ENCODE measurements at regions not wholly inside any gene's neighbourhood (a gene's known extent, or its start where the extent isn't known, plus 50 kb on each side); places are given as distances from the start of the nearest gene placed in this dataset.

DNA sequence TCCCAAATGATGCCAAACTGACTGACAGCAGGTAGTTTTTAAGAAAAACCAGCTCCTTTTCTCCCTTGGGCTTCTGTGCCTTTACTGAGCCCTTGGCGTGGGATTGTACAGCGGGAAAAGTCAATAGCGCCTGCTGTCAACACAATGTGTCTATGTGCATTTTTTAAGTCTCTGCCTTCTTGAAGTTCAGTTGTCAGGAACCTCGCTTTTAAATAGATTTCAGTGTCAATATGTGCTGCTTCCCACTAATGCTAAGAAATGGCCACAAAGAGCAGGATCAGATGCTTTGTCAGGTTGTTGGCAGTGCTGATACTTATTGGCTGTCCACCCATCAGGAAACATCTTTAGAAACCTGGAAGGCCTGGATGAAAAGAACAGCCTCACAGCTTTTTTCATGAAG, 424.4 kb downstream of the C3orf38 start:
- no peak for DNase-seq (ENCODE audit: low spot score)

DNA sequence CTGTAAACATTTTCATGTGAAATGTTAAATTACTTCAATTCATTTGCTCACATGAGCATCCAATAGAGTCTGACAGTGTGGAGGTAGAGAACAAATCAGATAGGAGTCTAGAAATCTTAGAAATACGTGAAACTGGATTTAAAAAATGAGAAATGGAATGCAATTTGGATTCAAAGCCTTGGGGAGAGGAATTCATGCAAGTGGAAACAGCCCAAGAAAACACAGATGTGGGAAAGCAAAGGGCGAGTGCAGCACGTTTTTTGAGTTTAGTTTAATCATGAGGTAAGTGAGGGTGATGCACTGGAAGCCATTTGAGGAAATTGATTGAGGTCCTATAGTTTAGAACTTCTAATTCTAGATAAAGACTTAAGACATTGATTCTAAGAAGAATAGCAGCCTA, 434.7 kb downstream of the C3orf38 start:
- no peak for DNase-seq (ENCODE audit: low spot score)

DNA sequence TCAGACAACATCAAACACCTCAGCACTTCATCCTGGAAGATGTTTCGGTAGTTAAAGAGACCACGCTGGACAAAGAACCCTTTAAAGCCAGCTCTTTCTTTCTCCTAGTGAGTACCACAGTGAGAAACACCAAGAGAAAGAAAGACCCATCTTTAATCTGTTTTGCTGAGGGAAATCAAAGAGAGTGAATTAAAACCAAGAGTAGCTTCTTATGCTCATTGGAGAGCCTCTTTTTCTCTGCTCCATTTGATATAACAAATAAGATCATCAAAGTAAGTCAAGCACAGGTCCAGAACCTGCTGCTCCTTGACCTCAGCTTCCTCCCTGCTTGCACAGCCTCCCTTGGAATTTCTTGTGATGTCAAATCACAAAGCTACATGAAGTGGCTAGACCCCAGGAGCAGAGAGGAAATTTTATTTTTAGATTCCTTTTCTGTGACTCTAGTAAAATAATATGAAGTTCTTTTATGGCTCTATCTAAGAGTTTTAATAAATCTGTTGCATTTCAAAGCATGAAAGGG, 436.4 kb downstream of the C3orf38 start:
- no peak for DNase-seq (ENCODE audit: low spot score)

DNA sequence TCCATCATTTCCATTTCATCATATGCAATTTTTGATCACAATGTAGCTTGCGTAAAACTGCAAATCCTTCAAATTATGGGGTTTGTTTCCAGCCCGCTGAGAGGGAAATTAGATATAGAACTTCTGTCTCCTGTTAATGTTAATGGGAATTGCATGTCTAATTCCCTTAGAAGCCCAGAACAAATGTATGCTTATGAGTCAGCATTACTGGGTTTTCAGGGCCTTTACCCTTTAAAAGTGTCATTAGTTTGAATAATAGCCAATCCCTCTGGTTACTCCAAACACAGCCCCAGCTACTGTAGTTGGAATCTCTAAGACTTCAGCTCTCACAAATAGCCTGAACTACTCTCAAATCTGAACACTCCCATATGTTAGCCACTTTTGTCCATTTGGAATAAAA, 439.4 kb downstream of the C3orf38 start:
- DNase-seq (ENCODE audit: low spot score), result no peak

DNA sequence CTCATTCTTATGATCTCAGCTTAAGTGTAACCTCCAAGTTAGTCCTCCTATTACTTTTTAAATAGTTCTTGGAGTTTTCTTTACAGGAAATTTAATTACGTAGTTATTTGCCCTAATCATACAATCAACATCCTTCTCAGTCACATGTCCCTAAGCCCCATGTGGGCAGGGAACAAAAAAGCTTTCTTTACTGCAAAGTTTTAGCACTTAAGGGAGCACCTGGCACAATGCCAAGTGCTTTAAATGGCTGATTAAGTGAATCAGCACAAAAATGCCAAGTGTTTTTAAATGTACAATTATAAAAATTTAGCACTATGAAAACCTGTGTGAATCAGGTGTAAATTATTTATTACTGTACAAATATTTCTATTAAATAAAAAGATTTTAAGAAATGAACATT, 445.3 kb downstream of the C3orf38 start:
- no peak for DNase-seq (ENCODE audit: low spot score)

DNA sequence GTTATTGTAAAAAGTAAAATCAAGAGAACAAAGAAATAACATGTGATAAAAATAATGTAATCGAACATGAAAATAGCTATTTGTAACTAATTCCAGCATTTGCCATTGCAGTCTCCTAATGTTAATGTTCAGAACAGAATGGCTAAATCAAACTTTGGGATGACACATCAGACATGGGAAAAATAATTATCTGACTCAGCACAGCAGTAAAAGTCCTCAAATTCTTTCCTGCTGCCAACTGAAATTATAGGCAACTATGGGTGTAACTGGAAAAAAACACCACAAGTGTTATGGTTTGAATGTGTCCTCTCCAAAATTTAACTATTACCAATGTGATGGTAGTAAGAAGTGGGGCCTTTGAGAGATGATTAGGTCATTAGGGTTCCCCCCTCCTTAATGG, 446.7 kb downstream of the C3orf38 start:
- DNase-seq (ENCODE audit: low spot score), result no peak

DNA sequence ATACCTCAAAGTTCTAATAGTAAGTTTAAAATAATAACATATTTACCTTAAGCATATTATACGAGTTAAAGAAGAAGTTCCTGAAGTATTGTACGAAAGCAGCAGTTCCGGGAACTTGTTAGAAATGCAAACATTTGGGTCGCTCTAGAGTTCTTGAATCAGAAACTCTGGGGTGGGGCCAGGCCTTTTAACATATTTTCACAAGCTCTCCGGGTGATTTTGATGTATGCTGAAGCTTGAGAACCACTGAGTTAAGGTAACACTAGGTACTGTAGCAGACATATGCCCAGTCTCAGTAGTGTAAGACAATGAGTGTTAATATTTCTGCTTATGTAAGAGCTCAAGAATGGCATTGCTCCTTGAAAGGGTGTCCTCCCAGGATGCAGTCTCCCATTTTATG, 461.1 kb downstream of the C3orf38 start:
- no peak for DNase-seq (ENCODE audit: low spot score)

DNA sequence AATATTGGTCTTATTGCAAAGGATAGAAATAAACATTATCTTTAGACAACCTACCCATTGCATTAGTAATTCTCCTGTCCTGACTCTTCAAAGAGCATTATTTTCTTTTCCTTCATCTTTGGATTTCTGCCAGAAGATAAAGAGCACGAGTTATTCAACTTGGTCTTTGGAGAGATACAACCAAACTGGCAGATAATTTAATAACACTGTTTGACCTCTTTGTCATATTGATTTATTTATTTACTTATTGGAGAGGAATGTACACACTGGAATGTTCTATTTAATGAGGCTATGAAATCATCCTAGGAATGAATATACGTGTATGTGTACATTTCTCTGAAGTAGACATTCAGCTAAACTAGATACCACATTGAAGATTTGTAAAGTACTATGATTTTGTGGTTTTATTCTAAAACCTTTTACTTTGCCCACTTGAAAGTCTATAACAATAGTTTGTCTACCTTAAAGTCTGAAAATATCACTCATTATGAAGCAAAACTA, 462.1 kb downstream of the C3orf38 start:
- no peak for DNase-seq (ENCODE audit: low spot score)

DNA sequence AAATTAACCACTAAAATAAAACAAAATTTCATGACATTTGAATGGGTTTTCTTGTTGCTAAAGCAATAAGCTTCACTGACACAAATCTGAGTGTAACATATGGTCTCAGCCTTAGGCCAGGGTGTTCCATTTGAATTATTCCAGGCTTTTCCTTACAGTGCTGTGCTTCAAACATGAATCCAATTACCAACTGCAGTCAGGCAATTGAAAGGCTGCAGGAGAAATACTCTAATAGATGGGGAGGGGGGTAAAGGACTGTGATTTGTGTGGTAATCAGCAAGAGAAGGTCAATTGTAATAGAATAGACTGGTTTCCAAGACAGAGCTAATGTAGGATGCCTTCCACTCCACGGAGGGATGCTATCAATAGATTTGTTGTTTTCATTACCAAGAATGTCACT, 466.7 kb downstream of the C3orf38 start:
- no peak for DNase-seq (ENCODE audit: low spot score)

DNA sequence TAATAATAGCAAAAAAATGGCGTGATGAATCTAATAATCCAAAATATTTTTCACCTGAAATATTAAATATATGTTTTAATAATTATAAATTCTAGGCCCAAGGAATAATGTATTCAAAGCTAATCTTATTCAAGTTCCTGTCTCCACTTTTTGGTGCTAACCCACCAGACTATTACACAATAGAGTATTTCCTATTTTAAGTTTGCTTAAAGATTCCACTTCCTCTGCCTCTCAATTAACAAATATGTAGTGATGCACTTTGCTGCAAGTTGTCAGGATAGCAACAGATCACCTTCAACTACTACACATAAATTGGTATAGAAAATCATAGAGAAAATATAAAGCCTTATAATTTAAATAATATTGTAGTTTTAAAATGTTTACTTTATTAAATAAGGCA, 467.5 kb downstream of the C3orf38 start:
- DNase-seq (ENCODE audit: low spot score), result no peak

DNA sequence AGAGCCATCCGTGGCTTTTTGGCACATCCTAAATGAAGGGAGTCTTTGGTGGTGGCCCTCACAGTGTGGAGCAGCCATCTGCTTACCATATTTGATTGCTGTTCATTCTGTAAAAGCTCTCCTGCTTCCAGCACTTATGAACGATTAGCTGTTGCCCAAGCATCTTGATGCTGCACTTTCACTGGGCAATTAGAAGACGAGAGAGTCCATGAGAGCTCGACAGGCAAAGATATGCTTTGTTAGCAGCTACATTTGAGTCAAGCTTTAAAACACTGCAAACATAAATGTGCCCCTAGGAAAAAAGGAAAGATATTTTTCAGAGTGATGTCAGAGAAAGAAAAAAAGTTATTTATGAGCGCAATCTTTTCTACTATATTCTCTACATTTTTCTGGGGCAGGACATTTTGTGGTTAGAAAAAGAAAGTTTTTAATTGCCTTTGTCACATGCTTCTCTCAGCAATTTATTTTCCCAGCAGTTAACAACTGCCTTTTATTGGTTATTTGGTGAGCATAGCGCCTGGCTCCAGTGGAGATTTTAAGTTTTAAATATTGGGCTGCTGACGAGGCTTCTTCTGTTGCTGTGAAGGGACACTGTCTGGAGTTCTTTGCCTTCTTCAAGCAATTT, 468.4 kb downstream of the C3orf38 start:
- no peak for DNase-seq (ENCODE audit: low spot score)

DNA sequence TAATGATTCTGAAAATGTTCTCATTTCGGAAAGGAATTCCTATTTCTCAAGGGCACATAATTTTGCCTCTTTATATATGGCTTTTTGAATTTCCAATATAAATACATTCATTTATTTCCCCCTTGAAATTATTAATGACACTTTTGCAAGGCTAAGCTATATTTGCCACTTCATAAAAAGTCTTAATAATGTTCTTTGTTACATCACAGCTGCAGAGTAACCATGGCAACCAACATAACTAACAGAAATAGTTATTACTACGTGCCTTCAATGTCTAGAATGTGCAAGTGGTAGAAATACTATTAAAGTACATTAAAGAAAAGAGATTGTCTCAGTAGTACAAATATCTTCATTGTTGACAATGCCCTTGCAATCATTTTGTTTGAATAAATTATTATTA, 471.8 kb downstream of the C3orf38 start:
- no peak for DNase-seq (ENCODE audit: low spot score)

DNA sequence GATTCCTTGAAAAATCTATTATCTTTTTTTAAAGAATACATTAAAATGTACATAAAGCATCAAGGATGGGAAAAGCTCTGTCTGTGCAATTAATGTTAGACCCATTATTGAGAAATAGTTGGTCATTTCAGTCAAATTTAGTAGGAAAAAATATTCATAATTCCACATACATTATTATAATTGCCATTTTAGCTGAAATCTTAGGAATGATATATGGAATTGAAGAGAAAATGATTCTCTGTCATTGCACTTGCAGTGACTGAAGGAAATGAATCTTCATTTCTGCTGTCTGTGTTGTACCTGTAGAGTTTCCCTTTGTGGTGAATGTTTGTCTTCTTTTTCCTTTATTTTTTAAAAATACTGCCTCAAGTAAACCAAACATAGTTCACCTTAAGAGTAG, 473.9 kb downstream of the C3orf38 start:
- DNase-seq (ENCODE audit: low spot score), result no peak

DNA sequence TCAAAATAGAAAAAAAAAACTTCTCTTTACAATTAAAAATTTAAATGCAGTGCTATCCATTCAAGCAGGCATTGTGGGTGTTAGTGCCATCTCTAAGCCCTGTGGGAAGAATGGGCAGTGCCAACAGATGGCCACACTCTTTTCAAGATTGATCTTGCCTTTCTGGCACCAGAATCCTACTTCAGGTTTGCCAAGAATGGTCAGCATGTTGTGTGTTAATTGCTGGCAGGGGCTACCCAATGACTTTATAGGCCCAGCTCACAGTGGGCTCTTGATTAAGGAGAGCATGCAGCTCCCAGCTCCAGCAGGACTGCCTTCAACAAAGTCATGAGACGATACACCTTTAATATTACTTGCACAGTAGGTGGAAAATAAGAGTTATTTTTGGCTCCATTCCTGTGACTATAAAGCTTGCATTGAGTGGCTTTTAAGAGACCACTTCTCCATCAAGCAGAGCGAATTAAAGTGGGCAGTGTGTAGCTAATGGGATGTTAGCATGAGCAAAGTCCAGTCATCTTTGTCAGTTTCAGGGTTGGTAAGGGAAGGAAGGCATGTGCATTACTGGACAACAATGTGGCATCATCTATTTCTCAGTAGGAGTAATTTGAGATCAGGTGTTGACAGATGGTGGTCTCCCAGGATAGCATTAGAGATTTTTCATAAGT, 476.8 kb downstream of the C3orf38 start:
- DNase-seq (ENCODE audit: low spot score), result no peak

DNA sequence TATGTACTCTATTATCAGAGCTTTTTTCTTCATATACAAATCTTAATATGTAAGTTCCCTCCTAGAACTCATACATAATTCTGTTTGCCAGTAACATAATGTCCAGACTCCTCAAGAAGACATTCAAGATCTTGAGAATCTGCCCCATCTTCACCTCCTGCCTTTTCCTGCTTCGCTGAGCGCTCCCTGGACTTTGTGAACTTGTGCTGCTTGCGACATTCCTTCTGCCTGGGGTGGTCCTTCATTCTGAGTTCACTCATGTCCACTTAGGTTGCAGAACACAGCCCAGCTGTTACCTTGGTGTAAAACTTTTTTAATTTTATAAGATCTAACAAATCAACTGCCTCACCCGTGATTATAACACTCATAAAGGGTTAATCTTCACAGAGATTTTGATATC, 478.5 kb upstream of the EPHA3 start:
- DNase-seq (ENCODE audit: low spot score), result no peak

DNA sequence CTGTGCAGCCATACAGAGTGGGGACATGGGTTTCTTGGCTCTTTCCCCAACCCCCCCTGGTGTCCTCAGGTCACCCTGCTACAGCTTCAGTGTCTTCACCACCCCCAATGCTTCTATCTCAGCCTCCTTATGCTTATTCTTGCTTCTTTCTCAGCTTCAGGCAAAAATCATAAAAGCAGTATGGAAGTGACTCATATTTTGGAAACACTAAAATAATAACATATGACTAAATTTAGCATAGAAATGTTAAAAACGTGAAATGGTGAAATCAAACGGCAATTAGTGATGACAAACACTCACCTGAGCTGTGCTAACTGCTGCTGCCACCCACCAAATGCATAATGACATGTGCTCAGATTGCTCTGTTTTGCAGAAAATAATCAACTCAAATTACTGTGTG, 475.2 kb upstream of the EPHA3 start:
- no peak for DNase-seq (ENCODE audit: low spot score)

DNA sequence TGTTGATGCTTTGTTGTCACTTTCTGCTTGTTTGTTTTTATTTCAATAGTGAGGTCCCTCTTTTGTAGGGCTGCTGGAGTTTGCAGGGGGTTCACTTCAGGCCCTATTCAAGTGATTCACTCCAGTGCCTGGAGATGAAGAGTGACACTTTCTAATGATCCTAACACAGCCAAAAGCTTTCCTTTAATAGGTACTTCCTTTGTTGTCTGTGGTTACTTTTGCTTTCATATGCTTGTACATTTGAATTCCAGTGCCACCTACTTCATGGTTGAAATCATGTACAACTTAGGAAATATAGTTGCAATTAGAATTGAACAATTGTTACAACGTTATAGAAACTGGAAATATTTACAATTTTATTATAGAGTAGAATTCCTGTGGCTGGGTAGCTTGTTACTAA, 466.8 kb upstream of the EPHA3 start:
- DNase-seq (ENCODE audit: low spot score), result no peak

DNA sequence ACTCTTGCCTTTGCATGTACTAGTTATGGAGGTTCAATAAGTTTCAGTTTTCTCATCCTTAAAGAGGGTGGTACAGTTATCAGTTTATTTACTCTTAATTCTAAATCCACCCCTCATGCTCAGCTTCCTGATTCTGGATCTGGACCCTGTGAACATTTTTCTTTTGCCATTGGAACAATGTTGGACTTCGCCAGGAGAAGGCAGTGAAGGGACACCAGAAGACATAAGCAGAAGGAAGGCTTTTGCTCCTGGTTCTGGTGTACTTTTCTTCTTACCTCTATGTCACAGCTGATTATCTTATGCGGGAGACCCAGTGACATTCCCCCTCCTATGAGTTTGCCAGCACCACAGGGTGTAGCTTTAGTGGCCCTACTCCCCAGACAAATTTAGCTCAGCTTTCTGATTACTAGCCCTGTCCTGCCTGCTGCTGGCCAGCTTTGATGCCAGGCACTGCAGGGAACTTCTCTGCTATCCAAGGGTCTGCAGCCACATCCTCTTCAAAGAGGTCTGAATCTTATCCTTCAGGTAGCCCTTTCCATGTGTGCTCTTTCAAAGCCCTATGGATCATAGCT, 466.3 kb upstream of the EPHA3 start:
- no peak for DNase-seq (ENCODE audit: low spot score)

DNA sequence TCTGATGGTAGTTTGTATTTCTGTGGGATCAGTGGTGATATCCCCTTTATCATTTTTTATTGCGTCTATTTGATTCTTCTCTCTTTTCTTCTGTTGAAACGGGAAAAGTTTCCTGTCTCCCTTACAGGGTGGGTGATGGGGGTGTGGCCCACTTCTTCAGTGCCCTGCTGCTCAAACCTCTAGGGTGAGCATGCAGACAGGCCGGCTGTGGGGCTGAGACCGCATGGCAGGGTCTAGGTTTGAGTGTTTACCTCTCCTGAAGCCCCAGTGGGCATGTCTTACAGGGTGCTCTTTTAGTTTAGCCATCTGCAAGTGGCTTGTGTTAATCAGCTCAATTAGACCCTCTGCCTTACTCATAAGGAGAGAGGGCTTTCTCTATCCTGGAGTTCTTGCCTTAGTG, 450.0 kb upstream of the EPHA3 start:
- DNase-seq (ENCODE audit: low spot score), result no peak

DNA sequence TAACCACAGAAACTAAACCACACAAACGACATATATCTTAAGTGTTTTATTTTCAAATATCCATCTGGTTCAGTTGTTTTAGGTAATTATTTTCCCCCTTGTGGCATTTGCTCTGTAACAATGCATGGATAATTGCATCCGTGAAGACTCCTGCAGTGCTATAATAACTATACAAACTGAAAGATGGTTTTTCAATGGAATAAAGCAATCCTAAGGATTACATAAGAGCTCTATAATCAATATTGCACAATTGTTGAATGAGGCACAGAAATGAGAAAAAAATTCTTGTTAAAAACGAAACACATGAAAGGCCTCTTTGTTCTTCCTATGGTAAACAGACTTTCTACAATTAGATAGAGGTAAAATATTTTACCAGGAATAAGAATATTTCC, 446.0 kb upstream of the EPHA3 start:
- no peak for DNase-seq (ENCODE audit: low spot score)

DNA sequence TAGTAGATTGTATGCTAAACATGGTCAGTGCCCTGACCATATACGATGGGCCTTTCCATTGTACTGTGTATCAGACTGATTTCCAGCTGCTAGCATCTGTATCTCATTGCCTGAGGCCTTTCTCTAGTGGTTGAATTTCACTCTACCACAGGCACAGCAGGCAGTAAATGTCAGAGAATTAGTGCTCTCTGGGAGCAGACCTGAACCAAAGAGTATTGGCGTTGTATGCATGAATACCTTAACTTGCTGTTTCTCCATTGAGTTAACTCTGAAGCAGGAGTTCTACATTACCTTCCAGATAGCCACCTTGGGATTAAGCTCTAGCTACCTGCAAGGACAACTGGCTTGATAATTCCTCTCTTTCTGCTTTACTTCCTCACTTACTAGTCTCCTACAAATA, 439.2 kb upstream of the EPHA3 start:
- no peak for DNase-seq (ENCODE audit: low spot score)

DNA sequence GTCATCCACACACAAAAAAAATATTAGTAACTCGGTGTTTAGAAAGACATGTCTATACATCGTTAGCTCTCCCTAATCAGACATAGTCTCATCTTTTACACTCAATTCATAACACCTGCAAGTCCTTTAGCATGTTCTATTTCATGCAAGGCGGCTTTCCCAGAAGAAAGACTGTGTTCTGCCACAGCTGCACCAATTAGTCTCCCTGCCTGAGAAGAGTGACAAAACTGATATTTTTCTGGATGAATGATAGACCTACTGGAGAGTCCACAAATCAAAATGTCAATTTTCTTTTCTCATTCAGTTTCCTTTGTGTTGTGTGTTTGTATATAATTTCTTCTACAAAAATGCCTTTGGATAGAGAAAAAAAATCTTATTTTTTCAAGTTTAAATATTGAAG, 435.8 kb upstream of the EPHA3 start:
- no peak for DNase-seq (ENCODE audit: low spot score)

DNA sequence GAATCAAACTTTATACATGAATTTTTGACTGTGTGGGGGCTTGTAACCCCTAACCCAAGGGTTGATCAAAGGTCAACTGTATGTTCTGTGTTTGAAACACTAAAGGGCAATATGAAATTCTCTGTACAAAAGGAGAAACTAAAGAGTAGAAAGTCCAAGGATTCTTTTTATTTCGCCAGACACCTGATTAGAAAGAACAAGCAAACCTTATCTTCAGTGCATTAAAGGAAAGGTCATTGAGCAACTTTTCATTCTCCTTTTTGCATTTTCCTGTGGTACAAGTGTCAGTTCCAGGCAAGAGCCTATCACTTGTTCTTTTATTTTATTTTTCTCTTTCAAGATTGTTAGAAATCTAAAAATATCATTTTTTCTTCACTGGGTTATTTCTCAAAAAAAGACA, 430.1 kb upstream of the EPHA3 start:
- DNase-seq (ENCODE audit: low spot score), result no peak

DNA sequence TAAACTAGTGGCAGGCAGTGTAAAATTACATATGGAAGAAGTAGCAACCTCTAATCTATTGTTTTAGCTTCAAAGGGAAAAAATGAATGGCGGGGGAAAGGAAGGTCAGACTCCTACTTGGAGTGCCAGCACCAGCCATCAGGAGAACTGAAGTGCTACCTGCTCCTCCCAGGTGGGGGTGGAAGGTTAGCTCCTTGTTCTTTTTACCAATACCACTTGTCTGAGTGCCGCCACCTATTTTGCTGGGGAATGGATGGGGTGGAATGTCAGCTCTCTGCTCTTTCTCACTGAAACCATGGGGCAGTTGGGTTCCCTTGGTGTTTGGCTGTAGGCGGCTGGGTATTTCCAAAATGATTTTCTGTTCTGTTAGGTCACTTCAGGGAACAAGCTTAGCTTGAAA, 428.7 kb upstream of the EPHA3 start:
- DNase-seq (ENCODE audit: low spot score), result no peak

Data from activated CD4-positive, alpha-beta T cell treated with anti-CD3 and anti-CD28 coated beads, Interleukin-2, Interleukin-4, amounts not matched to agents 100 ng/mL and 50 ng/mL, durations not matched to agents 16 hours and 8 hours (primary cell).